GM19438 (cell line): ENCODE measurements at regions not wholly inside any gene's neighbourhood (a gene's known extent, or its start where the extent isn't known, plus 50 kb on each side); places are given as distances from the start of the nearest gene placed in this dataset.

ENCODE experiments used
- ATAC-seq: cut with Tn5 transposase; IDR thresholded peaks from one replicate; pipeline ENCODE4 v1.9.1; 2021; ENCODE audit warnings: low read depth; ENCODE audit not compliant: unreplicated experiment

- ATAC-seq, result no peak
Observed at GRCh38 chr2:128779301-128780095, 460.8 kb upstream of the HS6ST1 start.

- ATAC-seq, result no peak
Observed at GRCh38 chr2:128780434-128781080, 461.9 kb upstream of the HS6ST1 start.

- ATAC-seq, result no peak
Observed at GRCh38 chr2:128781166-128781565, 462.5 kb upstream of the HS6ST1 start.

GRCh38 chr2:128781585-128782385, 463.1 kb upstream of the HS6ST1 start:
- no peak for ATAC-seq

- no peak for ATAC-seq
Observed at GRCh38 chr2:128782411-128783192, 463.9 kb upstream of the HS6ST1 start.

- no peak for ATAC-seq
Observed at GRCh38 chr2:128783193-128783671, 464.6 kb upstream of the HS6ST1 start.

GRCh38 chr2:128783896-128784295, 465.2 kb upstream of the HS6ST1 start:
- ATAC-seq, result no peak

- ATAC-seq, result no peak
Observed at GRCh38 chr2:128784626-128785306, 466.1 kb upstream of the HS6ST1 start.

DNA sequence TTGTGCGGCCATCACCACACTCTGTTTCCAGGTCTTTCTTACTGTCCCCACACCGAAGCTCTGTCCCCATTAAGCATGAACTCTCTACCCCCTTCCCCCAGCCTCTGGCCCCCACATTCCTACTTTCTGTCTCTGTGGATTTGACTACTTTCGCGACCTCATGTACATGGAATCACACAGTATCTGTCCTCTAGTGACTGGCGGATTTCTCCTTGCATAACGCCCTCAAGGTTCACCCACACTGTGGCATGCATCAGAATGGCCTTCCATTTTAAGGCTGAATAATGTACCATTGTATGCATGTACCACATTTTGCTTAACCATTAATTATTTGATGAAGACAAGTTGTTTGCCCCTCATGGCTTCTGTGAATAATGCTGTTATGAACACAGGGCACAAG, 467.6 kb upstream of the HS6ST1 start:
- no peak for ATAC-seq

GRCh38 chr2:128786741-128787478, 468.2 kb upstream of the HS6ST1 start:
- ATAC-seq, result no peak

DNA sequence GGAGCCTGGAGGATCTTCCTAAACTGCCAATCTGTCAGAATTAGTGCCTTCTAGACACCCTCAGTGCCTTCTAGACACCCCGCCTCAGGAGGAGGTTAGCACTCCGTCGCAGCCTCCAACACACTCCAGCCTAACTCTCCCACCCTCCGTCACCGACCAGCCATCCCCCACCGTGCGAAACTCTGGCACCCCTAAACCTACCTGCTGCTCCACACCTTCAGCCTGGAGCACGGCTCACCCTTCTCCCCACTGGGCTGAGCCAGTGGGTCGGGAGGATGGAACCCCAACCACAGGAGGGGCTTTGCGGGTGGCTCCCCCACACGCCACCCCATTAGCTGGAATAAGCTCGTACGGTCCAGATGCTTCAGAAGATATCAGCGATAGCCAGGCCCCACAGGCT, 468.9 kb upstream of the HS6ST1 start:
- no peak for ATAC-seq

DNA sequence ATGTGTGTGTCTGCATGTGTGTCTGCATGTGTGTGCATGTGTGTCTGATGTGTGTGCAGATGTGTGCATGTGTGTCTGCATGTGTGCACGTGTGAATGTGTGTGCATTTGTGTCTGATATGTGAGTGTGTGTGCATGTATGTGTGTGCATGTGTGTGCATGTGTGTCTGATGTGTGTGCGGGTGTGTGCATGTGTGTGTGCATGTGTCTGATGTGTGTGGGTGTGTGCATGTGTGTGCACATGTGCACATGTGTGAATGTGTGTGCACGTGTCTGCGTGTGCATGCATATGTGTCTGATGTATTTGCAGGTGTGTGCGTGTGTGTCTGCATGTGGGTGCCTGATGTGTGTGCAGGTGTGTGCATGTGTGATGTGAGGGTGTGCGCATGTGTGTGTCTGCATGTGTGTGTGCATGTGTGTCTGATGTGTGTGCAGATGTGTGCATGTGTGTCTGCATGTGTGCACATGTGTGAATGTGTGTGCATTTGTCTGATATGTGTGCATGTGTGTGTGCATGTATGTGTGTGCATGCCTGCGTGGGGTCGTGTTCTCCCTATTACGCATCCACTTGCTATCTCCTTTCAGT, 470.1 kb upstream of the HS6ST1 start:
- ATAC-seq, result no peak

DNA sequence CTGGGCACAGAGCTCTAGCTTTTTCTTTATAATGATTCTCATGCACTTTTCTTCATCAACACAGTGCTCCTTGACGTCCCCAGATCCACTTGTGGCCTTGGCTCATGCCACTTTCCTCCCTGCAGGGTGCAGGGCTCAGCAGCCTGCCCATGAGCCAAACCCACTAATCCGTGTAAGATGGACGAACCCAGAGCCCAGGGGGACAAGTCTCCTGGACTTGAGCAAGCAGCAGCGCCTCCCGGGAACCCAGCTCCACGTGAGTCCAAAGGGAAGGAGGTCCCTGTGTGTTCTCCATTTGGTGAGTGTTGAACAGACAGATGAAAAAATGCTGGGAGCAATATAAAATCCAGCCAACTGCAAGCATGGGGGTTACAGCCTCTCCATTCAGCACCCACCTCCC, 470.6 kb upstream of the HS6ST1 start:
- ATAC-seq, result no peak

DNA sequence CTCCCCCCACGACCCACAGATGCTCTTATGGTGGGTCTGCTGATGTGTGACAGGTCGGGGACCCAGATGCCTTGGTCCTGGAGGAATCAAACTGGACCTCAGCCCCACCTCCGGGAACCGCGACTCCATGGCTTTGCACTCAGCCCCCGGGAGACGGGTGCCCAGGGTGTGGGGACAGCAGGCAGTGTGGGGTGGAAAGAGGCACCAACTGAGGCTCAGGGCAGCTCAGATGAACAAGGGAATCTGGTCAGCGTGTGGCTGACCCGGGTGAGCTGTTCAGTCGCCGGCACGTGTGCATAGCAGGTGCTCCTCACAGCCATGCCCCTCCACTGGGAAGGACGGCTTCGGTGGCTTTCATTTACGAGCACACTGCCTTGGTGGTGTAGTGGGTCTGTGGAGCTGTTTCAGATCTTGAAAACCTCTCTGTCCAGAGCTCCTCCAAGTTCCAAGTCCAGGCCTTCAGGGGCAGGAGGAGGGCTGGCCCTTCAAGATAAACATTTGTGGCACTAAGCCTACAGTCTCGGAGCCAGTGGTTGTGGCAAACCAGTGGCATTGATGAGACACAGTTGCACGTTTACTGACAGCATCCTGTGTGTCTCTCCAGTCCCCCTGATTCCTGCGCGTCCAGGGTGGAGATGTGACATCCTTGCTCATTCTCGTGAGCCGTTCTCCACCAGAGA, 471.2 kb upstream of the HS6ST1 start:
- ATAC-seq, result no peak

GRCh38 chr2:128790541-128791001, 471.9 kb upstream of the HS6ST1 start:
- ATAC-seq, result no peak

GRCh38 chr2:128791120-128791984, 472.7 kb upstream of the HS6ST1 start:
- ATAC-seq, result no peak

- no peak for ATAC-seq
Observed at GRCh38 chr2:128791985-128792320, 473.3 kb upstream of the HS6ST1 start.
